ENCODE measurements at regions not wholly inside any gene's neighbourhood (a gene's known extent, or its start where the extent isn't known, plus 50 kb on each side); places are given as distances from the start of the nearest gene placed in this dataset.
"Not testable (repeated sequence)": the region's sequence is repeated elsewhere in the genome, so short reads cannot be mapped to it uniquely, and the experiment has no call there.

GRCh38 chr4:57190601-57191481 lies 80.7 kb upstream of the IGFBP7 start:
- TF ChIP-seq Cebpa-rat (IDR thresholded peaks at IDR 0.05), result no peak
- H3K27me3 ChIP-seq, result no peaks in the 10 kb centered on the region
- no peak overlapping the region for H3K9ac ChIP-seq
- peaks cover 10% of the 10 kb centered on the region for H3K9me3 ChIP-seq
- no peaks in the 10 kb centered on the region for H3K4me1 ChIP-seq
- H3K4me3 ChIP-seq, result no peak overlapping the region
- no peaks in the 10 kb centered on the region for H4K20me1 ChIP-seq
- no peaks in the 10 kb centered on the region for H3K36me3 ChIP-seq
- no peak overlapping the region for H3K4me2 ChIP-seq
- no peak overlapping the region for H3K27ac ChIP-seq

- no peaks in the 10 kb centered on the region for H3K9me3 ChIP-seq
- H3K4me2 ChIP-seq, result no peak overlapping the region
- H4K20me1 ChIP-seq, result no peaks in the 10 kb centered on the region
- H3K9ac ChIP-seq, result no peak overlapping the region
- no peaks in the 10 kb centered on the region for H3K36me3 ChIP-seq
- H3K4me3 ChIP-seq, result no peak overlapping the region
- H3K27me3 ChIP-seq, result no peaks in the 10 kb centered on the region
- H3K27ac ChIP-seq, result no peak overlapping the region
- no peak for TF ChIP-seq Cebpa-rat (IDR thresholded peaks at IDR 0.05)
- no peaks in the 10 kb centered on the region for H3K4me1 ChIP-seq
Observed at GRCh38 chr4:57187246-57187645, 77.1 kb upstream of the IGFBP7 start.

- no peak overlapping the region for H3K4me2 ChIP-seq
- no peaks in the 10 kb centered on the region for H3K4me1 ChIP-seq
- no peaks in the 10 kb centered on the region for H3K27me3 ChIP-seq
Observed at GRCh38 chr4:57184378-57185029, 74.3 kb upstream of the IGFBP7 start.

GRCh38 chr4:57182132-57182874 lies 72.1 kb upstream of the IGFBP7 start:
- H3K9me3 ChIP-seq, result no peaks in the 10 kb centered on the region
- no peak overlapping the region for H3K27ac ChIP-seq
- H3K36me3 ChIP-seq, result no peaks in the 10 kb centered on the region
- no peaks in the 10 kb centered on the region for H3K27me3 ChIP-seq
- no peaks in the 10 kb centered on the region for H4K20me1 ChIP-seq
- no peak overlapping the region for H3K9ac ChIP-seq
- no peak overlapping the region for H3K4me3 ChIP-seq
- H3K4me2 ChIP-seq, result no peak overlapping the region
- TF ChIP-seq Cebpa-rat (IDR thresholded peaks at IDR 0.05), result no peak
- no peaks in the 10 kb centered on the region for H3K4me1 ChIP-seq

More at GRCh38 chr4:57184378-57185029, 74.3 kb upstream of the IGFBP7 start:
- no peak for TF ChIP-seq Cebpa-rat (IDR thresholded peaks at IDR 0.05)
- Histone ChIP-seq H3K9ac (no peak overlapping the region), H3K27ac (no peak overlapping the region), H3K4me3 (no peak overlapping the region), H4K20me1 (no peaks in the 10 kb centered on the region), H3K9me3 (no peaks in the 10 kb centered on the region), H3K36me3 (no peaks in the 10 kb centered on the region)

GRCh38 chr4:57173136-57173535 lies 63.0 kb upstream of the IGFBP7 start:
- H4K20me1 ChIP-seq, H3K9ac ChIP-seq, H3K27me3 ChIP-seq: not testable (repeated sequence)

GRCh38 chr4:57172065-57172464 lies 61.9 kb upstream of the IGFBP7 start:
- Histone ChIP-seq H3K9me3 (peaks cover 5% of the 10 kb centered on the region), H3K4me2 (no peak overlapping the region), H3K27ac (no peak overlapping the region), H4K20me1 (no peaks in the 10 kb centered on the region), H3K9ac (no peak overlapping the region), H3K27me3 (no peaks in the 10 kb centered on the region), H3K4me1 (no peaks in the 10 kb centered on the region), H3K36me3 (no peaks in the 10 kb centered on the region), H3K4me3 (no peak overlapping the region)
- no peak for TF ChIP-seq Cebpa-rat (IDR thresholded peaks at IDR 0.05)

More at GRCh38 chr4:57173136-57173535, 63.0 kb upstream of the IGFBP7 start:
- H3K4me3 ChIP-seq, H3K27ac ChIP-seq, H3K9me3 ChIP-seq, H3K4me2 ChIP-seq, H3K36me3 ChIP-seq, H3K4me1 ChIP-seq: not testable (repeated sequence)

GRCh38 chr4:57168982-57169381 lies 58.8 kb upstream of the IGFBP7 start:
- Histone ChIP-seq H3K27ac (no peak overlapping the region), H3K9ac (no peak overlapping the region), H3K4me1 (no peaks in the 10 kb centered on the region), H3K9me3 (peaks cover 5% of the 10 kb centered on the region), H3K4me2 (no peak overlapping the region), H3K4me3 (no peak overlapping the region), H3K27me3 (no peaks in the 10 kb centered on the region), H4K20me1 (no peaks in the 10 kb centered on the region), H3K36me3 (no peaks in the 10 kb centered on the region)
- no peak for TF ChIP-seq Cebpa-rat (IDR thresholded peaks at IDR 0.05)

GRCh38 chr4:57163530-57164459 lies 53.6 kb upstream of the IGFBP7 start:
- H3K27me3 ChIP-seq, result no peaks in the 10 kb centered on the region
- H4K20me1 ChIP-seq, result no peaks in the 10 kb centered on the region
- H3K27ac ChIP-seq, result peak overlapping the region; percentile 69
- H3K9me3 ChIP-seq, result no peaks in the 10 kb centered on the region
- H3K9ac ChIP-seq, result peak overlapping the region; percentile 81
- no peaks in the 10 kb centered on the region for H3K36me3 ChIP-seq
- peak overlapping the region; percentile 84 for H3K4me2 ChIP-seq
- H3K4me3 ChIP-seq, result peak overlapping the region; percentile 74
- no peak for TF ChIP-seq Cebpa-rat (IDR thresholded peaks at IDR 0.05)
- no peaks in the 10 kb centered on the region; the same call in 1 of the 2 replicates for H3K4me1 ChIP-seq

GRCh38 chr4:57162499-57163019 lies 52.4 kb upstream of the IGFBP7 start:
- H3K27me3 ChIP-seq, result no peaks in the 10 kb centered on the region
- H3K4me2 ChIP-seq, result no peak overlapping the region
- no peaks in the 10 kb centered on the region for H3K36me3 ChIP-seq
- no peak overlapping the region for H3K27ac ChIP-seq
- no peaks in the 10 kb centered on the region; the same call in 1 of the 2 replicates for H3K4me1 ChIP-seq
- no peaks in the 10 kb centered on the region for H3K9me3 ChIP-seq
- no peaks in the 10 kb centered on the region for H4K20me1 ChIP-seq
- no peak for TF ChIP-seq Cebpa-rat (IDR thresholded peaks at IDR 0.05)
- H3K4me3 ChIP-seq, result no peak overlapping the region
- no peak overlapping the region for H3K9ac ChIP-seq

Data from BLaER1 (cell line).